HG03460 (cell line): ENCODE measurements at regions not wholly inside any gene's neighbourhood (a gene's known extent, or its start where the extent isn't known, plus 50 kb on each side); places are given as distances from the start of the nearest gene placed in this dataset.
"Not testable (repeated sequence)": the region's sequence is repeated elsewhere in the genome, so short reads cannot be mapped to it uniquely, and the experiment has no call there.

ENCODE experiments used
- ATAC-seq: cut with Tn5 transposase; IDR thresholded peaks from one replicate; pipeline ENCODE4 v1.9.1; 2021; ENCODE audit not compliant: unreplicated experiment

- ATAC-seq, result no peak
These were observed 2244.0 kb upstream of the ACO1 start for GRCh38 chr9:30140407-30140806.

DNA sequence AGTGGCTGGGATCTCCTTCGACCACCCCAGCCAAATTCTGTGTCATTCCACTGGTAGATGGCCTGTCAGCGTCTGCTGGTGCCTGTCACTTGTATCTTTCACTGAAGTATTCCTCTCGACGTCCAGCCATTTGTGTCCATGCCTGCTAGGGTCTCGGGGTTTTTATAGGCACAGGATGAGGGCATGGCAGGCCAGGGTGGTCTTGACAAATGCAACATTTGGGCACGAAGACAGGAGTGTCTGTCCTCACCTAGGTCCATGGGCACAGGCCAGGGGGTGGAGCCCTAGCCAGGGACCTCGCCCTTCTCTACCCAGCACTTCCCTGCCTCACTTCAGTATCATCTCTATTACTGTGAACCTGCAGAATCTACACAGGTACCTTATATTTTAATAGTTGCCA is 2223.9 kb upstream of the ACO1 start:
- no peak for ATAC-seq

DNA sequence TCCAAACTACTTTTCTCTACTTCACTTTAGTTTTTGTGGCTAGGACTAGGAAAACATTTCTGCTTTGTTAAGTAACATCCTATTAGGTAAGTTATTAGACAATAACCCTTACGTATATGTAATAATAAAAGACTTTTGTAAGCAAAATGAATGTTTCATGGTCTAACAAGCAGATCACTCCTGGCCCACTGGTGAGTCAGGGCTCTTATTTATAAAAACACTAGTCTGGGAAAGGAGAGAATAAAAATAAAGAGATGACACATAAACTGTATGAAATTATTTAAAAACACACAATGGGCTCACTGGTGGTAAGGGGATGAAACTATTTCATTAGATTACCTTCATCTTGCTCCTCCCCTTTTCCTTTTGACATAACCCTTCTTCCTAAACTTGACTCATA is 2212.2 kb upstream of the ACO1 start:
- no peak for ATAC-seq

DNA sequence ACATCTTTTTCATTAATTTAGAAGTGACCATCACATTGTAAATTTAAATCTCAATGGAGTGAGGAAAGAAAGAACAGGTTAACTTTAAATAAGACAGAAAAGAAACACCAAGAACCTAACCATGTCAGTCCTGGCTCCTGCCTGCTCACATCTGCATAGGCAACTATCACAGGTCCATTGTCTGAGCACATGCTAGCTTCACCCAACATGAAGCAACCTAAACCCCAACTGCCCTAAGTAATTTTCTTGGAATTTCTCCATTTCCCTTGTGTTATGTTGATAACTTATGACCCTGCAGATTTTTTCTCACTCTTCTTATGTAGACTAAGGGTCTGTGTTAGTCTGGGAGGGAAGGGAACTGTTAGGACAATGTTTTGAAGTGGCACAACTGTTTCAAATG is 2205.8 kb upstream of the ACO1 start:
- ATAC-seq, result no peak

- no peak for ATAC-seq
These were observed 2191.0 kb upstream of the ACO1 start for GRCh38 chr9:30193421-30193820.

DNA sequence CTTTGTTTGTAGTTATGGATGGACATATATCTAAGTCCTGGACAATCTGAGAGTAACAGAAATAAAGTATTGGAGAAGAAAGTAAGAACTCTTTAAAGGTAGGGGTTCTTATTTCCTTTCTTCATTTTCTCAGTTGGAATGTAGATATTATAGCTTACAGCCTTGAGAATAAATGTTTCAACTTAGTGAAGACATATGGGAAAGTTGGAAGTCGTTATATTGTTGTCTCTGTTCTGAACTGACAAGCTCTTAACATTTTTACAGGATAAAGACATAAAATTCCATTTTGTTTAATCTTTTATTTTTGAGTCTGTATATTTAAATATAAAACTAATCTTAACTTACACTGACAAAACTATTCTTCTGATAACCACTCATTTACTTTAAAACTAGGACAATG is 2187.5 kb upstream of the ACO1 start:
- ATAC-seq, result no peak

- ATAC-seq, result no peak
These were observed 2187.0 kb upstream of the ACO1 start for GRCh38 chr9:30197453-30197852.

- no peak for ATAC-seq
These were observed 2186.5 kb upstream of the ACO1 start for GRCh38 chr9:30197954-30198353.

DNA sequence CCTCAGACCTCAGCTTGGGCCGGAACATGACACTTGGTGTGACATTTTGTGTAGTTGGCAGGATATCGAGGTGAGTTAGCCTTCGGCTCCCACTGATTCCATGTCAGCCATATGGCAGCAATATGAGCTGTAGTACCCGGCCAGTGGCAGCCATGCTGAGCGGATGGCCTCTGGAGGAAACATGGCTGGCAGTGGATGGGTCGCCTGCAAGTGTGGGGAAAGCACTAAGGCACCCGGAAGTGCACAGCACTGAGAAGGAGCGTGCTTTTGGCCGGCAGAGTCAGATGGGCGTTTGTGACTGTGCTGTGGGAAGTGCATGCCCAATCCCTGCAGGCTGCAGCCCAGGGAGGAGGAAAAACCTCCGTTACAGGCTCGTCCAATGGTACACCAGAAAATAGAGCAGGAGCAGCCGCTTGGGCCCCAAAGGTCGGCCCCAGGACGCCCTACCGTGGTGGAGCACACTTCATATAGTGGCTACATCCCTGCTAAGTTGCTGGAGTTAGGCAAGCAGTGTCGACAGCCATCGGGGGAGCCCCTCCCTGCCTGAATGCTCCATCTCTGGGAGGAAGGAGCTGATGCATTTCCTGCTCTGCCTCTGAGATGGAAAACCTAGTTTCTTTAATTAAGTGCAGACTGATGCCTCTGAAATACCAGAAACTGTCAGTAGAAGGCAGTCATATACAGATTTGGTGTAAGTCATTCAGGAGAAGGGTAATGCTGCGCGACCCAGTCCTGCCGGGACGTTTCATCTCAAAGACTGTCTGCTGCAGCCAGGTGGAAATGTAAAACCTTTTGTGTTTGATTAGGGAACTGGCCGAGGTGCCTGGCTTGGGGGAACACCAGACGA is 2185.8 kb upstream of the ACO1 start:
- no peak for ATAC-seq

- ATAC-seq, result no peak
These were observed 2183.4 kb upstream of the ACO1 start for GRCh38 chr9:30201024-30201423.

- ATAC-seq, result no peak
These were observed 2149.4 kb upstream of the ACO1 start for GRCh38 chr9:30235068-30235467.

- no peak for ATAC-seq
These were observed 2148.9 kb upstream of the ACO1 start for GRCh38 chr9:30235564-30235963.

DNA sequence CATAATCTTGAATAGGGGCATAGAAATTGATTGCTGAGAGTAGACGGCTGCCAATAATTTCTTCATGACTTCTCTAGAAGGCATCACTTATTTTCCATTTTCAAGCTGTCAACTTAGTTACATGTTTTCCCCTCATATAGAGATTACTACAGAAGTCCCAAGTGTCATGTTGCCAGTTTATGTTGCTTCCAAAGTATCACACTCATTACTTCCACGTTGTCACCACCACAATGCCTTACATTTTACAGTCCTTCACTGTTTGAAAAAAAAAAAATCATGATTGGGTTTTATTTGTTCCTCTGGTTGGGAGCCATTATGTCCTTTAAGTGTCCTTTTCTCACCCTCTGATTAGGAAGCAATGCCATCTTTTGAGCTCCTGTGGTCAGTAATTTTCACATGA is 2144.6 kb upstream of the ACO1 start:
- no peak for ATAC-seq

DNA sequence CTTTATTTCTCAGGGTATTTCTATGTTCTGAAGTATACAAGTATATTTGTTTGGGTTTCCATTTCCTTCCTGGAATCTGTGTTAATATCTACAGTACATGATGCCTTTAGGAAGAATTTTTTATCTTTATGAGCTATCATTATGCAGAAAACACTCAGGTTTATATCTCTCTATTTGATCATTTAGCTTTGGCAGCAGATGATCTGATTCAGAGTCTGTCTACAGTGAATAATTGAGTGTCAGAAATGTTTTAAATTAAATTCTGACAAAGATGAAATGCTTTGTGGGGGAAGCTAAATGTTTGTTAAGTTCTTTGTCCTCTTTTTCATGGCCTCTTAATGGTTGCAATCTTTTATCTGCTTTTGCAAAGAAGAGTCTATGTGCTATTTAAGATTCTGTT is 2141.0 kb upstream of the ACO1 start:
- no peak for ATAC-seq

DNA sequence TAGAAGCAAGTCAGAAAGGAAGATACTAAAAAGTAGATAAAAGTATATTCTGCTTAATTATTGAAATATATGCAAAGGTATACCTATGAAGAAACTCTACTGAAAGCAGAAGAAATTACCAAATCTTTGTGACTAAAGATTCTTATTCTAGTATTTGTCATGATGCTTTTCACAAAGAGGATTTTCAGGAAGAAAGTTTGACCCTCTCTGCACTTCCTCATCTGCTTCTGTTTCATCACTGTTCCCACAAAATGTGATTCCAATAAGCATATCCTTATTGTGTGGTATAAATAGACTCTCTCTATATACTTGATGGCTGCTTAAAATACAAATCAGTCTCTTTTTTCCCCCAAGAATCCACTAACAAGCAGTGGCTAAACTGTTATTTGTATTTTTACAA is 2139.6 kb upstream of the ACO1 start:
- no peak for ATAC-seq

GRCh38 chr9:30250872-30251271 is 2133.6 kb upstream of the ACO1 start:
- ATAC-seq, result no peak

GRCh38 chr9:30258094-30258493 is 2126.3 kb upstream of the ACO1 start:
- ATAC-seq, result no peak

DNA sequence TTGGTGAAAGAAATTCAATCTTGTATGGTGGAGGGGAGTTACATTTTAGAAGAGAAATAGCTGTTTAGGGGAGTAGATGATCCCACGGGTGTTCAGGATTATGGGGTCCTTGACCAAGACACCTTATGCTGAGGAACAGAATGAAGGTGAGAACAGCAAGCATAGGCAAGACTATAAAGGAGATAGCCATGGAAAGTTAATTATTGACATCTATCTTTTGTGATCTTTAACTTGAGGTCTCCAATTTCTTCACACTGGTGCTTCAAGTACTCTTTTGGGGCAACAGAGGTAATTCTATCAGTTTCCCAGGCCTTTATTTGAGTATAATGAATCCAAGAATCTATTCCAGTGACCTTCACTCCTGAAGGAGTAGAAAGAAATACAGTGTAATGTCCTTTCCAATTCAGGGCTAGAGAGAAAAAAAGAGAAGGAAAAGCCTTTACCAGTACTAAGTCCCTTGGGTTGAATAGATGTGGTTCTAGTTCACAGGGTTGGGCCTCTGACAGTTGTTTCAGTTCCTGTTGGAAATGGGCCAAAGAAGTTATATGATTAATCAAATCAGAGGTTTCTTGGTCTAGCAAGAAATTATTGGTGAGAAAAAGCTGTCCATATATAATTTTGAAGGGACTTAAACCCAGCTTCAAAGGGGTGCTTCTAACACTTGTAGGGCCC is 2104.1 kb upstream of the ACO1 start:
- peak; percentile 78 for ATAC-seq

DNA sequence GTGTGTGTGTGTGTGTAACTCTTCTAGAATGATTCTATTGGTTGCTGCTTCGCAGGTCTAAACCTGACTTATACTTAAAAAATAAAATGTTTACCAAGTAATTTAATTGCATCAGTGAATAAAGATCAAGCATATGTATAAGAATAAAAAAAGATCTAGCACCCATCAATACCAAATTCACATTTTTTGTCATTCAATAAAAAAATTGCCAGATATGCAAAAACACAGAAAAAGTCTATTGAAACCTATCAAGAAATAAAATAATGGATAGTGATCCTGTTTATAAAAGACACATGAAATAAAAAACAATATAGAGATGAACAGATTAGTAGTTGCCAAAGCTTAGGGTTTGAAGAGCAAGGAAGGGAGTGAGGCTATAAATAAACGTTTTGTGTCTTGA is 2095.0 kb upstream of the ACO1 start:
- ATAC-seq, result no peak

- ATAC-seq, result not testable (repeated sequence)
These were observed 2092.4 kb upstream of the ACO1 start for GRCh38 chr9:30292026-30292425.

- no peak for ATAC-seq
These were observed 2091.2 kb upstream of the ACO1 start for GRCh38 chr9:30293231-30293630.

DNA sequence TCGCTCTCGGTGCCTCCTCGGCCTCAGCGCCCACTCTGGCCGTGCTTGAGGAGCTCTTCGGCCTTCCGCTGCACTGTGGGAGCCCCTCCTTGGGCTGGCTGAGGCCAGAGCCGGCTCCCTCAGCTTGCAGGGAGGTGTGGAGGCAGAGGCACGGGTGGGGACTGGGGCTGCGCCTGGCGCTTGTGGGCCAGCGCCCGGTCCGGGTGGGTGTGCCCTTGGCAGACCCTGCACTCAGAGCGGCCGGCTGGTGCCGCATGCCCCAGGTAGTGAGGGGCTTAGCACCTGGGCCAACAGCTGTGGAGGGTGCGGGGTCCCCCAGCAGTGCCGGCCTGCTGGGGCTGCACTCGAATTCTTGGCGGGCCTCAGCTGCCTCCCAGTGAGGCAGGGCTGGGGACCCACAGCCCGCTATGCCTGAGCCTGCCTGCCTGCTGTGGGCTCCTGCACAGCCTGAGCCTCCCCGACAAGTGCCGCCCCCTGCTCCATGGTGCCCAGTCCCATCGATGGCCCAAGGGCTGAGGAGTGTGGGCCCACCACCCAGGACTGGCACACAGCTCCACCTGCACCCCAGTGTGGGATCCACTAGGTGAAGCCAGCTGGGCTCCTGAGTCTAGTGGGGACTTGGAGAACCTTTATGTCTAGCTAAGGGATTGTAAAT is 2085.2 kb upstream of the ACO1 start:
- ATAC-seq, result no peak
